AG09309 (cell line): ENCODE measurements at regions not wholly inside any gene's neighbourhood (a gene's known extent, or its start where the extent isn't known, plus 50 kb on each side); places are given as distances from the start of the nearest gene placed in this dataset.

Source experiments
- DNase-seq: peaks from one replicate; pipeline ENCODE4 v3.0.0-alpha.2; 2010; ENCODE audit warnings: low read depth
- H3K4me3 ChIP-seq: 2 replicates; pipeline ENCODE4 v1.5.1; 2011; ENCODE audit warnings: mild to moderate bottlenecking, low read depth, low read length, moderate library complexity; ENCODE audit not compliant: control insufficient read depth
- CTCF ChIP-seq: IDR thresholded peaks from 2 replicates; pipeline ENCODE4 v1.5.1; 2011; ENCODE audit warnings: mild to moderate bottlenecking, low read depth, low read length, inconsistent platforms; ENCODE audit not compliant: insufficient read depth, control insufficient read depth; ENCODE audit errors: missing control alignments

GRCh38 chr4:123278755-123279154 is 117.8 kb upstream of the SPRY1 start:
- no peak for DNase-seq
- TF ChIP-seq CTCF: no peak
- H3K4me3 ChIP-seq: no peak overlapping the region

DNA sequence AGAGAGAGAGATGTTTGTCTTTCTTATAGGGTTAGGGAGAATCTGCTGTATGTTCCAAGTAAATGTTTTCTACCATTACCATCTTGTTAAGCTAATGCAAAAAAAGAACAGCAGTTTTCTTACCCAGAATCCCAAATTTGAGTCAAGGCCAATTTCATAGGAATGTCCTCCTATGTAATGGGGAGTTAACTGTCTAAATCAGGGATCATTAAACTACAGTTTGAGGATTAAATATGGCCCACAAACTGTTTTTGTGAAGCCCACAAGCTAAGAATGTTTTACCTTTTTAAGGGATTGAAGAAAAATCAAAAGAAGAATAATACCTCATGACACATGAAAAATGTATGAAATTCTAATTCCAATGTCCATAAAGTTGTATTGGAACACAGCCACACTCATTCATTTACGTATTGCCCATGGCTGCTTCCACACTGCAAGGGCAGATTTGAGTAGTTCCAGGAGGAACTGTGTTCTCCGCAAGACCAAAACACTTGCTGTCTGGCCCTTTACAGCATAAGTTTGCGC is 113.2 kb upstream of the SPRY1 start:
- no peak for TF ChIP-seq CTCF
- no peak overlapping the region for H3K4me3 ChIP-seq
- no peak for DNase-seq

- no peak for TF ChIP-seq CTCF
- peak; percentile 4 for DNase-seq
- no peak overlapping the region for H3K4me3 ChIP-seq
These were observed 112.4 kb upstream of the SPRY1 start for GRCh38 chr4:123284168-123284567.

DNA sequence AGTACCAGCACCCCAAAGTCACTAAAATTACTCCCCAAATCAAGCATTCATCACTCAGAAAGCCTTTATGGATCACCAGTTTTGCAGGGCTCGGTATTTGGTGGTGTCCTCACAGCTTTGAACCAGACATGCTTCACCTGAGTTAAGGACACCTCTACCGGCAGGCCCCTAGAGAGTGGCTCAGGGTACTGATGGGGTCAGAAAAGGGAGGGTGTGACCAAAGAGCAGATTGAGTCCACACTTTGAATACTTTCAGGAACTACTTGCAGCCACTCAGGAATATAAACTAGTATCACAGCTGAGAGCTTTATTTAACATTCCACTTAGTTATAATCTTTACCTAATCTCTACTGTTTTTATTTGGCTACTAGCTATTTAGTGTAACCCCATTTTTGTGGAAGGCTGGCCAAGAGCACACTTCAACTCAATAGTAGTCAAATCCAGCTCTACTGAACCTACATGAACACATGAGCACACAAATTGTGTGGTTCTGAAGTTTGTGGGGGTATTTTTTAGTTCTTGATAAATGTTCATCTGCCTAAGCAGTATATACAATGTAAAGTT is 109.6 kb upstream of the SPRY1 start:
- no peak overlapping the region for H3K4me3 ChIP-seq
- no peak for DNase-seq
- no peak for TF ChIP-seq CTCF

DNA sequence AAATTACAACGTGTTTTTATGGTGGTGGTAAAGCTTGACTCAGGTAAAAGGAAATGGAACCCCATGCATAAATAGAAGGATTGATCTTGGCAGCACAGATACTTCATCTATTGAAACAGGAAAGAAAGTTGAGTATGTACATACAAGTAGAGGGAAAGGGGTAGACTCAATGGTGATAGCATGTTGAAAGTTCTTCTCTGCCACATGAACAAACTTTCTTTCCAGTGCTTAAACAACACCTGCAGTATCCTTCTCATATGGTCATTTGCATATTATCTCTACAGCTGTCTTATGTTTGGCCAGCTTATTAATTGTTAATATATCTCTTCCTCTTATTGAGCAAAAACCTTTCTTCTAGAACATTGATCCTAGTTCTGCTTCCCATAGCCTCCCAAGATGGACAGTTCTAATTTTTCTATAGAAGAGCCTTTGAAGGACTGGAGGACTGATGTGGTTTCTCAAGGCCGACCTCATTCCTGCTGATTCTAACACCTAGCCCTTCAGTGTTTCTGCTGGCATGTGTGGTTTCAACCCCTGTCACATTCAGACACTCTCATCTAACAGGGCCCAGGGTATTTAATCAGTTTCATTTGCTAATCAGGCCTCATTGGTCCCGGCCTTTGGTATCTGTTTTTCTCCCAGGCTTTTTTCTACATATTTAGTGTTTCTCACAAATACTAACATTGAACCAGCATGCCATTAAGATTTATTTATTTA is 108.1 kb upstream of the SPRY1 start:
- no peak for TF ChIP-seq CTCF
- DNase-seq: no peak
- no peak overlapping the region for H3K4me3 ChIP-seq

- no peak overlapping the region for H3K4me3 ChIP-seq
- no peak for DNase-seq
- no peak for TF ChIP-seq CTCF
These were observed 105.3 kb upstream of the SPRY1 start for GRCh38 chr4:123291329-123291728.

DNA sequence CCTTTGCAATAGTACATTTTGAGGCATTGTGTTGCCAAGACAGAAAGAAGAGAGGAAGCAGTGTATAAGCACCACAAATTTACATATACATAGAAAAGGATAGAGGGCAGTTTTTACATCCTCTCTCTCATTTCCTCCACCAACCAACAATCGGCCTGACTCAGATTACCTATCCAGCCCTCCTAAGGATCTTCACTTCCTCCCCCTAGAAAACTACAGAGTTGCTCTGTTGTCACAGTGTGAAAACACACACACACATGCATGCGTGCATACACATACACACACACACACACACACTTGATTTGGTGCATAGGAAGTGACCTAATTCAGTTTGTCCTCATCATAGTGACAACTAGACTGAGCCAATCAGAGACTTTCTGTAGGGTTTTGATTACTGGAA is 98.8 kb upstream of the SPRY1 start:
- DNase-seq: no peak
- no peak overlapping the region for H3K4me3 ChIP-seq
- no peak for TF ChIP-seq CTCF
